Loucy (cell line): ENCODE measurements at regions not wholly inside any gene's neighbourhood (a gene's known extent, or its start where the extent isn't known, plus 50 kb on each side); places are given as distances from the start of the nearest gene placed in this dataset.

Source experiments
- H2AFZ ChIP-seq: fragments of 200-600 bp; sonication (generic); 2 replicates; pipeline ENCODE4 v1.6.0; 2016; ENCODE audit warnings: antibody characterized with exemption, mild to moderate bottlenecking, low read length, moderate library complexity
- H3F3A ChIP-seq: fragments of 200-600 bp; 2 replicates; pipeline ENCODE4 v1.6.0; 2016; ENCODE audit warnings: antibody characterized with exemption, low read depth, mild to moderate bottlenecking
- H3K27me3 ChIP-seq: fragments of 200-600 bp; sonication (generic); 2 replicates; pipeline ENCODE4 v1.6.1; 2014; ENCODE audit warnings: low read length, mild to moderate bottlenecking; ENCODE audit not compliant: insufficient read depth, poor library complexity, severe bottlenecking
- H3K36me3 ChIP-seq: fragments of 200-600 bp; sonication (generic); 2 replicates; pipeline ENCODE4 v1.6.1; 2016; ENCODE audit warnings: low read length; ENCODE audit not compliant: insufficient read depth
- H3K4me1 ChIP-seq: fragments of 200-600 bp; sonication (generic); 2 replicates; pipeline ENCODE4 v1.5.1; 2014; ENCODE audit warnings: low read length, mild to moderate bottlenecking; ENCODE audit not compliant: insufficient read depth, poor library complexity, severe bottlenecking
- H3K4me2 ChIP-seq: fragments of 200-600 bp; sonication (generic); 2 replicates; pipeline ENCODE4 v1.6.0; 2014; ENCODE audit warnings: antibody characterized with exemption, low read length, low read depth, mild to moderate bottlenecking; ENCODE audit not compliant: poor library complexity, severe bottlenecking
- H3K4me3 ChIP-seq: fragments of 200-600 bp; sonication (generic); 2 replicates; pipeline ENCODE4 v1.5.1; 2014; ENCODE audit warnings: low read length, mild to moderate bottlenecking, mixed read lengths; ENCODE audit not compliant: poor library complexity, severe bottlenecking
- H3K79me2 ChIP-seq: fragments of 200-600 bp; sonication (generic); 2 replicates; pipeline ENCODE4 v1.6.1; 2014; ENCODE audit warnings: low read length; ENCODE audit not compliant: insufficient read depth
- H3K9ac ChIP-seq: fragments of 200-600 bp; sonication (generic); 2 replicates; pipeline ENCODE4 v1.6.0; 2014; ENCODE audit warnings: mild to moderate bottlenecking, low read depth, low read length, moderate library complexity; ENCODE audit not compliant: poor library complexity, severe bottlenecking
- H3K9me2 ChIP-seq: fragments of 200-600 bp; sonication (generic); replicated peaks from 2 replicates; pipeline ENCODE4 v1.6.1; 2016; ENCODE audit warnings: low read depth, low read length, mixed read lengths
- H3K9me3 ChIP-seq: fragments of 200-600 bp; sonication (generic); 2 replicates; pipeline ENCODE4 v1.6.1; 2014; ENCODE audit warnings: mild to moderate bottlenecking, antibody characterized with exemption, low read length, low read depth; ENCODE audit not compliant: insufficient read depth
- H4K20me1 ChIP-seq: fragments of 200-600 bp; sonication (generic); 2 replicates; pipeline ENCODE4 v1.6.0; 2014; ENCODE audit warnings: antibody characterized with exemption, low read length, mild to moderate bottlenecking; ENCODE audit not compliant: insufficient read depth, poor library complexity, severe bottlenecking
- EZH2phosphoT487 ChIP-seq: fragments of 200-600 bp; IDR thresholded peaks from 2 replicates; pipeline ENCODE4 v1.6.1; 2018; ENCODE audit warnings: antibody characterized with exemption, mild to moderate bottlenecking, moderate library complexity, borderline replicate concordance
- TF ChIP-seq, protein P1 (sequence below): fragments of 200-600 bp; sonication (generic); conservative IDR thresholded peaks from 2 replicates; pipeline ENCODE4 v1.5.1; 2014; ENCODE audit warnings: mild to moderate bottlenecking, antibody characterized with exemption, low read length

DNA sequence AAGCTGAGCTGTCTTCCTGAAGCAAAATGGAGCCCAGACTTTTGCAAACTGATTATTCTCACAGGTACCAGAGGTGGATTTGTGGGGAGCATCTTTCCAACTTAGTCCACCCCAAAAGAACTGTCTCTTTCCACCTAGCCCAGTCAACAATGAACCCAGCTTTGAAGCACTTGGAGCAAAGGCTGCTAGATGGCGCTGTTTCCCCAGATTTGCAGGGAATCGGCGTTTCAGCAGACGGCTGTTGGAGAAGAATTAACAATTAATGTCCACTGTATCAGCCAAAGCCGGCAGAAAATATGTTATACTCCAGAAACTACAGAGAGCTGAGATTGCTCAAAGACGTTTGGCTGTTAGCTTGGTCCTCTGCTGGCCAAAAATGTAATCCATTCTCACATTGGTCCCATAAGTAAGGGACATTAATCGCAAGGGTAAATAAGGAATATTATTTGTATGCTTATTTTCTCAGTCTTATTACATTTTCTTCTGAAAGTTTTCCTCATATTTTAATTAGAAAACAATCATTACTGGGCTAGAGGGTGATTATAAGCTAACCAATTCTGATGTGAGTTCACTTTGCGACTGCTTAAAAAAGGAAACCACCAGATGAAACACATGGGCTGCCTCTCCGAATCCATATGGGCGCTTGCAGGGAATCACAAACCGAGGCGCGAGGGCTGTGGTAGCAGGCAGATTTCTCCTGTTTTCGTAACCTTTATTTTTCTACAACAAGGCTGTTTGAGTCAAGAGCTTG is 423.8 kb upstream of the MEX3C start:
- H3K4me1 ChIP-seq, result no peaks in the 10 kb centered on the region
- H3K79me2 ChIP-seq, result no peaks in the 10 kb centered on the region
- no peak overlapping the region for H3K9ac ChIP-seq
- 0 out of 2 replicates have a peak, but pooled peaks cover 2% of the 10 kb centered on the region for H3K9me3 ChIP-seq
- no peak overlapping the region for H3K4me2 ChIP-seq
- no peaks in the 10 kb centered on the region for H3F3A ChIP-seq
- no peak for TF ChIP-seq EZH2phosphoT487
- TF ChIP-seq, protein P1, sequence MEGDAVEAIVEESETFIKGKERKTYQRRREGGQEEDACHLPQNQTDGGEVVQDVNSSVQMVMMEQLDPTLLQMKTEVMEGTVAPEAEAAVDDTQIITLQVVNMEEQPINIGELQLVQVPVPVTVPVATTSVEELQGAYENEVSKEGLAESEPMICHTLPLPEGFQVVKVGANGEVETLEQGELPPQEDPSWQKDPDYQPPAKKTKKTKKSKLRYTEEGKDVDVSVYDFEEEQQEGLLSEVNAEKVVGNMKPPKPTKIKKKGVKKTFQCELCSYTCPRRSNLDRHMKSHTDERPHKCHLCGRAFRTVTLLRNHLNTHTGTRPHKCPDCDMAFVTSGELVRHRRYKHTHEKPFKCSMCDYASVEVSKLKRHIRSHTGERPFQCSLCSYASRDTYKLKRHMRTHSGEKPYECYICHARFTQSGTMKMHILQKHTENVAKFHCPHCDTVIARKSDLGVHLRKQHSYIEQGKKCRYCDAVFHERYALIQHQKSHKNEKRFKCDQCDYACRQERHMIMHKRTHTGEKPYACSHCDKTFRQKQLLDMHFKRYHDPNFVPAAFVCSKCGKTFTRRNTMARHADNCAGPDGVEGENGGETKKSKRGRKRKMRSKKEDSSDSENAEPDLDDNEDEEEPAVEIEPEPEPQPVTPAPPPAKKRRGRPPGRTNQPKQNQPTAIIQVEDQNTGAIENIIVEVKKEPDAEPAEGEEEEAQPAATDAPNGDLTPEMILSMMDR, result peak; percentile 80
- no peak overlapping the region for H3K4me3 ChIP-seq
- H2AFZ ChIP-seq, result no peak overlapping the region
- H3K9me2 ChIP-seq, result no peaks in the 10 kb centered on the region
- H4K20me1 ChIP-seq, result no peaks in the 10 kb centered on the region
- no peaks in the 10 kb centered on the region for H3K27me3 ChIP-seq
- H3K36me3 ChIP-seq, result no peaks in the 10 kb centered on the region

DNA sequence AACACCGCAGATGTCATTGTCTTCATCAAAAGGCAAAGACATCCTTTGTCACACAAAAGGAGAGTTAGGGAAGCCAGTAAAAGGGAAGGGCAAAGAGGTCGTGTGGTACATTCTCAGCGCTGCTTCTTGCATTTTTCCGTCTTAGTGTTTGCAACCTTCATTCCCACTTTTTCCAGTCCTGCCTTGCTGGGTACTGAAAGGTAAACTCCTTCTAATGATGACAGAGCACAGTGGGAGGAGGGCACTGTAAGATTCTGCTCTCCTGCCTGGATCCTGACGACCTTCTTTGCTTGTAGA is 424.3 kb upstream of the MEX3C start:
- H3K9me3 ChIP-seq, result 0 out of 2 replicates have a peak, but pooled peaks cover 4% of the 10 kb centered on the region
- no peaks in the 10 kb centered on the region for H3K79me2 ChIP-seq
- H3F3A ChIP-seq, result no peaks in the 10 kb centered on the region
- no peak overlapping the region for H2AFZ ChIP-seq
- no peak overlapping the region for H3K4me3 ChIP-seq
- H3K27me3 ChIP-seq, result no peaks in the 10 kb centered on the region
- H3K4me1 ChIP-seq, result no peaks in the 10 kb centered on the region
- H3K9ac ChIP-seq, result no peak overlapping the region
- TF ChIP-seq EZH2phosphoT487, result no peak
- no peaks in the 10 kb centered on the region for H3K9me2 ChIP-seq
- no peaks in the 10 kb centered on the region for H4K20me1 ChIP-seq
- no peak overlapping the region for H3K4me2 ChIP-seq
- no peaks in the 10 kb centered on the region for H3K36me3 ChIP-seq

DNA sequence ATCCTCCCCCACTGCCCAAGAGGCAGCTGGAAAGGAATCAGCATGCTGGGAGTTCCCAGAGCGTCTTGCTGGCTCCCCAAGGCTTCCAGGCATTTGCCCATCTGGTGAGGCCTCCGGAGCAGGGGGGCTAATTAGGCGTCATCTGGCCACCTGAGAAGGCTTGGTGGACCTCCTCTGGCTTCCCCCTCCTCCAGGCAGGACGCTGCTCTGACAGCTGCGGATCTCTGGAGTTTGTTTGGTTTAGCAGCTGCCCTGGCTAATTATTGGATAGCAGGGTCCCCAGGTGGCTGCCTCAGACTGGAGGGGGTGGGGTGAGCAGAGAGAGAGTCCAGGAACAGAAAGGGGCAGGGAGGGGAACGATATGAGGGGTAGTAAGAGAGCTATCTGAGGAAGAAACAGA is 425.2 kb upstream of the MEX3C start:
- Histone ChIP-seq H2AFZ (no peak overlapping the region), H3K9me2 (no peaks in the 10 kb centered on the region), H3K4me2 (no peak overlapping the region), H3K9me3 (0 out of 2 replicates have a peak, but pooled peaks cover 4% of the 10 kb centered on the region), H3K4me3 (no peak overlapping the region), H3F3A (no peaks in the 10 kb centered on the region), H3K27me3 (no peaks in the 10 kb centered on the region), H3K4me1 (no peaks in the 10 kb centered on the region), H3K79me2 (no peaks in the 10 kb centered on the region), H3K36me3 (no peaks in the 10 kb centered on the region), H3K9ac (no peak overlapping the region), H4K20me1 (no peaks in the 10 kb centered on the region)
- TF ChIP-seq, protein P1, result no peak
- TF ChIP-seq EZH2phosphoT487, result no peak

DNA sequence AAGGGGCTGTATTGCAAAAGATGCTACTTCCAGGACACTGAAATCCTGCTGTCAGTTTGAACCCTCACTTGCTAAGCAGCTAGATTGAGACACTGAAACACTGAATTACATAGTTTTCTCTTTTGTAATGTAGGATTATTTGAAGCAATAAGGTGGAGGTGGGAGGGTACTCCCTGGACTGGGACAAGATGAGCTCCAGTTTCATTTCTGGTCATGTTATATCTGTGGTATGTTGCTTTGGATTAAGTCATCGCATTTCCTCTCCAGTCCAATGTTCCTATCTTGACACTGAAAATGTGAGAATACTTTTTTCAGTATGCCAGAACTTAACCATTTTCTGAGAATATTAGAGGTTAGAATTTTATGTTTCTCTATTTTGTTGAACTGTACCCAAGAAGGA is 426.2 kb upstream of the MEX3C start:
- Histone ChIP-seq H3K9me3 (0 out of 2 replicates have a peak, but pooled peaks cover 4% of the 10 kb centered on the region), H3K9ac (no peak overlapping the region), H3K4me2 (no peak overlapping the region), H3F3A (no peaks in the 10 kb centered on the region), H3K9me2 (no peaks in the 10 kb centered on the region), H3K27me3 (no peaks in the 10 kb centered on the region), H2AFZ (no peak overlapping the region), H3K4me1 (no peaks in the 10 kb centered on the region), H3K4me3 (no peak overlapping the region), H4K20me1 (no peaks in the 10 kb centered on the region), H3K36me3 (no peaks in the 10 kb centered on the region), H3K79me2 (no peaks in the 10 kb centered on the region)
- no peak for TF ChIP-seq EZH2phosphoT487
- TF ChIP-seq, protein P1, result no peak
